DOHH2 (cell line): ENCODE measurements at regions not wholly inside any gene's neighbourhood (a gene's known extent, or its start where the extent isn't known, plus 50 kb on each side); places are given as distances from the start of the nearest gene placed in this dataset.

Source experiments
- CTCF ChIP-seq: fragments of 200-600 bp; sonication (generic); IDR thresholded peaks from one replicate; pipeline ENCODE4 v1.5.1; 2014; ENCODE audit warnings: antibody characterized with exemption, mild to moderate bottlenecking, low read depth, low read length; ENCODE audit not compliant: poor library complexity, severe bottlenecking
- EZH2phosphoT487 ChIP-seq: fragments of 200-600 bp; sonication (generic); IDR thresholded peaks from 2 replicates; pipeline ENCODE4 v1.6.1; 2017; ENCODE audit warnings: borderline replicate concordance, mild to moderate bottlenecking, antibody characterized with exemption, low read length, moderate library complexity, mixed read lengths

- TF ChIP-seq CTCF (no peak), EZH2phosphoT487 (no peak)
Observed at GRCh38 chr4:122053186-122053585, 98.9 kb upstream of the BLTP1 start.
